ENCODE measurements at regions not wholly inside any gene's neighbourhood (a gene's known extent, or its start where the extent isn't known, plus 50 kb on each side); places are given as distances from the start of the nearest gene placed in this dataset.
"Not testable (repeated sequence)": the region's sequence is repeated elsewhere in the genome, so short reads cannot be mapped to it uniquely, and the experiment has no call there.

DNA sequence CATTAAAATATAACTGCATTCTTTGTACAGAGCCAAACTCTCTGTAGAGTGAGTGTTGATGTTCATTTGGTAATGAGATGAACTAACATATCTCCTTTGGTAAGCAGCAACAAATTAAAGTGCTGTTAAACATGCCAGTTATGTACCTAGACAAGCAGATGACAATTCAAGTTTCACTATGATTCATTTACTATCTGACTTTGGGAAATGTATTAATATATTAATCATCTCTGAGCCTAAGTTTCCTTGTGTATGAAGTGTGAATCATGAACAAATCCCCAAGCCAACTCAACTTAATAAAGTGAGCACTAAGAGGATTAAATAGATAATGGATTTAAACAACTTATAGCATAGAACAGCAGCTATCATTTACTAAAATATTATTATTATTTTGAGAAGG is 1044.2 kb downstream of the GLUD2 start:
- DNase-seq: no peak

DNA sequence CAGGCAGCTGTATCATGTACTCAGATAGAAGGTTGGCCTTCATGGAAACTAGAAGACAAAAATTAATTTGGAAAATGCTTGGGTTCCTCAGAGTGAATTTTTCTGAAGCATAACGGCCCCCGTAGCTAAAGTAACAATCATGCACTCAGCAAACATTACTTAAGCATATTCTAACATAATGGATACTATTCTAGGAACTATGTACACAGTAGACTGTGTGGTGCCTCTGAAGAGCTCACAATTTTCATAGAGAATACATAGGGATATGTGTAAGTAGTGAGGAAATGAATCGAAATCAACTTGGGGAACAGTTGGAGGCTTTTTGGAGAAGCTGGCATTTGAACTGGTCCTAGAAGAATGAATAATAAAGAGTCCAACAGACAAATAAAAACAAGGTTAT is 1045.0 kb downstream of the GLUD2 start:
- DNase-seq: no peak

DNA sequence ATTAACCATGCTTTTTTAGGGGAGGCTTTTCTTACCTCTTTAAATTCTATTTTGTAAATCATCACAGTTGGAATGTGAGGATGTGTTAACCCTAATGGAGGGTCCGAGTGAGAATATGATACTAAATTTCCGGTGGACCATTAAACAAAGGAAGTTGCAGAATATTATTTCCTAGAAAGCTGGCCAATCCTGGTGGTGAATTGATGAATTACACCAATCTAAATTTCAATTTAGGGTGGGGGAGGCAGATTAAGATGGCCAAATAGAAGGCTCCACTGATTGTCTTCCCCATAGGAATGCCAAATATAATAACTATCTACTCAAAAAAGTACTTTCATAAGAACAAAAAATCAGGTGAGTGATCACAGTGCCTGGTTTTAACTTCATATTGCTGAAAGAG is 1045.6 kb downstream of the GLUD2 start:
- DNase-seq: no peak

DNA sequence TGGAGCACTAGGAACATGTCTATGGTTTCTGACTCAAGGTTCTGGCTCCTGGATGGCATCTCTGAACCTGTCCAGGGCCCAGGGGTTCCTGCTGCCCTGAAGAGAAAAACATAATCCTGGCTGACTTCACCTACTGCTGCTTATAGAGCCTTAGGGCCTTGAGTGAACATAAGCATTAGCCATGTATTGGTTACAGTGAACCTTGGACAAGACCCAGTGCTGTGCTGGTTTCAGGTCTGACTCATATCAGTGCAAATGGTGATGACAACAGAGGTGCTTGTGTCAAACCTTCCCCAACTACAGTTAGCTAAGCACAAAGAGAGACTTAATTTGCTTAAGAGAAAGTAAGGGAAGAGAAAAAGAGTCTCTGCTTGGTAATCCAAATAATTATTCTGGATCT is 1047.2 kb downstream of the GLUD2 start:
- DNase-seq: no peak

DNA sequence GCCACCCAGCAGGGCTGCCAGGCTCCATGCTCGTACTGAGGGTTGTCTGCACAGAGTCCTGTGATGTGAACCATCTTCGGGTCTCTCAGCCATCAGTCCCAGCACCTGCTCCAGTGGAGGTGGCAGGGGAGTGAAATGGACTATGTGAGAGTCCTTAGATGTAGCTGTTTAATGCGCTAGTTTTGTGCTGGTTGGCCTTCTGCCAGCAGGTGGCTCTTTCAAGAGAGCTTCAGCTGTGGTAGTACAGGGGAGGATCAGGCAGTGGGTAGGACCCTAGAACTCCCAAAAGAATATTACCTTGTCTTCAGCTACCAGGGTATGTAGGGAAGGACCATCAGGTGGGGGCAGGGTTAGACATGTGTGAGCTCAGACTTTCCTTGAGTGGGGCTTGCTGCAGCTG is 1066.0 kb downstream of the GLUD2 start:
- no peak for DNase-seq

DNA sequence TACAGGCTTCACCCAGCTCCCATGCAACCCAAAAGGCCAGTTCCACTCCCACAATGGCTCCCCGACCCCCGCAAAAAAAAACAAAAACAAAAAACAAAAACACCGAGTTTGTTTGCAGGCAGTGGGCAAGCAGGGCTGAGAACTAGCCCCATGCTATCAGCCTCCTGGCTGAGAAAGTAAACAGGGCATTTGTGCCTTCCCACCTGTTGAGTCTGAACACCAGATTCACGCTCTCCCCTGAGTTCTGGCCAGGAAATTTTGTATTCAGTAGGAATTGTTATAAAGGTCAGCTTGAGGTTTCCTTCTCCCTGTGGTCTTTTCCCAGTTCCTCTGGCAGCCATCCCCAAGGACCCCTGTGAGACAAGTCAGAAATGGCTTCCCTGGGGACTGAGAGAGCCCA is 1066.5 kb downstream of the GLUD2 start:
- no peak for DNase-seq

DNA sequence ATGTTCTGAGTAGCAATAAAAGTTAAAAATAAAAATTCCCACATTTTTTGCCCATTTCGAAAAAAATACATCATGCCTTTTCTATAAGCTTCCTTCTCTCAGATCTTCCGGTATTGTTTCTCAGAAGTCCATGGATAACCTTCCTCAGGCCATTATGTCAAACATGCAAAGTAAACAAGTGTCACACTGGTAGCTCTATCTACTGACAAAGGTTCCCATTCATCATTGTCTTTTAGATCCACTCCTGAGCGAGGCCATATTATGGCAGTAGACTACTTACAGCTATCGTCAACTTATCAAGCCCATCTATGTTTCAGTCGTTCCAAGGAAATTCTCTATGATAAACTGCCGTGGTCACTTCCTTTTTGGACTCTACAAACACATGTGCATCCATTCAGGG is 1068.2 kb downstream of the GLUD2 start:
- no peak for DNase-seq

DNA sequence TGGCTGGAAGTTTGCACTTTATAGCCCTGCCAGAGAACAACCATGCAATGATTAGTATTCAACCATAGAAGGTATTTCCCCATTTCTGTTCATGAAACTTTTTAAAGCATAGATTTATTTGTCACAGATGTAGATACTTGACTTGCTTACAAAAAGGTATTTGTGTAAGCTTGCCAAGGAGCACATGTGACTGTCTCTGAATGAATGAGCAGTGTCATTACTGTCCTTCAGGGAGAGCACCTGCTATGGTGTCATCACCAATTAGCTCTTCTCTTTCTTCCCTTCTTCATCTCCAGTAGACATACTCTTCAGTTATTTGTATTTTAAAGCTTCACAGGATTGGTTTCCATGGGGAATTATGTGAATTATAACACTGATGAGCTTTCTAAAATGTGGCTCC is 1064.7 kb upstream of the GRIA3 start:
- no peak for DNase-seq

DNA sequence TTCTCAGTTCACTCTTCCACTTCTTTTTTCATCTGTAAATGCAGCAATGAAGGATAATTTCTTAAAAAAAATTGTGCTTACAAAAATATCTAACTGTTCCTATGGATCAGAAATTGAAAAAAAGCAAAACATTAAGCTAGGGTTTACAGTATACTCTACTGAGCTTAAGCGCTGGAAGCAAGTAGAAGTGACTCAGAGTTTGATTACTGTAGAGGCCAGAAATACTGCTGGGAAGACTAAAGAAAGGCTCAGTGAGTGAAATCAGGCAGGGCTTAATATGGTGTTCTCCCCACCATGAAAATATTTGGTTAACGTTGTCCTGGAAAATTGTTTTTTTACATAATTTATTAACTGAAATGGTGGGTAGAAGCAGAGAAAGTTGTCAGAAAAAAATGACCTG is 1061.8 kb upstream of the GRIA3 start:
- no peak for DNase-seq

DNA sequence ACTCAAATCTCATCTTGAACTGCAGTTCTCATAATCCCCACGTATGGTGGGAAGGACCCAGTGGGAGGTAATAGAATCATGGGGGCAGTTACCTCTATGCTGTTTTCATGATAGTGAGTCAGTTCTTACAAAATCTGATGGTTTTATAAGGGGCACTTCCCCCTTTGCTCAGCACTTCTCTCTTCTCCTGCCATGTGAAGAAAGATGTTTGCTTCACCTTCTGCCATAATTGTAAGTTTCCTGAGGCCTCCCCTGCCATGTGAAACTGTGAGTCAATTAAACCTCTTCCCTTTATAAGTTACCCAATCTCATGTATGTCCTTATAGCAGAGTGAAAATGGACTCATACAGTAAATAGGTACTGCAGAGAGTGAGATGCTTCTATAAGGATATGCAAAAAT is 1050.6 kb upstream of the GRIA3 start:
- DNase-seq: no peak

DNA sequence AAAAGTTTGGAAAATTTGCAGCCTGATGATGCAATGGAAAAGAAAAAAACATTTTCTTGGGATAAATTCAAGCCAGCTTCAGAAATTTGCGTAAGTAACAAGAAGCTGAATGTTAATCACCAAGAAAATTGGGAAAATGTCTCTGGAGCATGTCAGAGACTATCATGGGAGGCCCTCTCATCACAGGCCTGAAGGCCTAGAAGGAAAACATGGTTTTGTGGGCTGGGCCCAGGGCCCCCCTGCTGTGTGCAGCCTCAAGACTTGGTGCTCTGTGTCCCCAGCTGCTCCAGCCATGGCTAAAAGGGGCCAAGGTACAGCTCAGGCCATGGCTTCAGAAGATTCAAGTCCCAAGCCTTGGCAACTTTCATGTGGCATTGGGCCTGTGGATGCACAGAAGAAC is 1049.8 kb upstream of the GRIA3 start:
- DNase-seq: no peak

DNA sequence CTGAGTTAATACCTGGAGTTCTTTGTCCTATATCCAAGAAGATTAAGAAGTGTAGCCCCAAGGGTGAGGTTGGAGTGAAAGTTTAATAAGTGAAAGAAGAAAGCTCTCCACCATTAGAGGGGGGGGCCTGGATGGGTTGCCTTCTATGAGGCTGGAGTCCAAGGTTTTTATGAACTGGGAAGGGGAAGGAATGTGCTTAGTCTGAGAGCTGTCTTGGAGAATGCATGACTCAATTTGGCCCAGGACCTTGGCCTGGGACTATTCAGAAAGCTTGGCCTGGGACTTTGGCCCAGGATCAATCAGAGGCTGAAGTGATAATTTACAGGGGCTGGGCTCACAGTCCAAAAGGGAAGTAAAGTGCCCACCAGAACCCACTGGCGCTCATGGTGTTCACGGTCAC is 1049.0 kb upstream of the GRIA3 start:
- DNase-seq: no peak

DNA sequence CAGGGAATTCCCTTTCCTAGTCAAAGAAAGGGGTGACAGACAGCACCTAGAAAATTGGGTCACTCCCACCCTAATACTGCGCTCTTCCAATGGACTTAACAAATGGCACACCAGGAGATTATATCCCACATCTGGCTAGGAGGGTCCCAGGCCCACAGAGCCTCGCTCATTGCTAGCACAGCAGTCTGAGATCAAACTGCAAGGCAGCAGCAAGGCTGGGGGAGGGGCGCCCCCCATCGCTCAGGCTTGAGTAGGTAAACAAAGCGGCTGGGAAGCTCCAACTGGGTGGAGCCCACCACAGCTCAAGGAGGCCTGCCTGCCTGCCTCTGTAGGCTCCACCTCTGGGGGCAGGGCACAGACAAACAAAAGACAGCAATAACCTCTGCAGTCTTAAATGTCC is 1043.9 kb upstream of the GRIA3 start:
- DNase-seq: not testable (repeated sequence)

DNA sequence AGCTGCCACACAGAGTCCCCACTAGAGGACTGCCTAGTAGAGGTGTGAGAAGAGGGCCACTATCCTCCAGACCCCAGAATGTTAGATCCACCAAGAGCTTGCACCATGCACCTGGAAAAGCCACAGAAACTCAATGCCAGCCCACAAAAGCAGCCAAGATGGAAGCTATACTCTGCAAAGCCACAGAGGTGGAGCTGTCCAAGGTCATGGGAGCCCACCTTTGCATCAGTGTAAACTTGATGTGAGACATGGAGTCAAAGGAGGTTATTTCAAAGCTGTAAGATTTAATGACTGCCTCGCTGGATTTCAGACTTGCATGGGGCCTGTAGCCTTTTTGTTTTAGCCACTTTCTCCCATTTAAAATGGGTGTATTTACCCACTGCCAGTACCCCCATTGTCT is 1030.1 kb upstream of the GRIA3 start:
- DNase-seq: no peak

DNA sequence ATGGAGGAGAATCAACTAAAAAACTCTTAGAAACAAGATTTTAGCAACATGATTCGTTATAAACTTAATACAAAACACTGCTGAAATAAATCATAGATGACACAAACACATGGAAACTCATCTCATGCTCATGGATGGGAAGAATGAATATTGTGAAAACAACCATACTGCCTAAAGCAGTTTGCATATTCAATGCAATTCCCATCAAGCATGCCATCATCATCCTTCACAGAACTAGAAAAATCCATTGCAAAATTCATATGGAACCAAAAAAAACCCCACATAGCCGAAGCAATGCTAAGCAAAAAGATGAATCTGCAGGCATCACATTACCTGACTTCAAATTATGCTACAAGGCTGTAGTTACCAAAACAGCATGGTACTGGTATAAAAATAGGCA is 1015.8 kb upstream of the GRIA3 start:
- DNase-seq: no peak

DNA sequence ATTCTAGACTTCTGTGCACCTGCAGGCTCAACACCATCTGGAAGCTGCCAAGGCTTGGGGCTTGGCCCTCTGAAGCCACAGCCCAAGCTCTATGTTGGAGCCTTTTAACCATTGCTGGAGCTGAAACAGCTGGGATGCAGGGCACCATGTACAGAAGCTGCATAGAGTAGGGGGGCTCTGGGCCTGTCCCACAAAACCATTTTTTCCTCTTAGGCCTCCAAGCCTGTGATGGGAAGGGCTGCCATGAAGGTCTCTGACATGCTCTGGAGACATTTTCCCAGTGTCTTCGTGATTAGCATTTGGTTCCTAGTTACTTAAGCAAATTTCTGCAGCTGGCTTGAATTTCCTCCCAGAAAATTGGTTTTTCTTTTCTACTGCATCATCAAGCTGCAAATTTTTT is 999.3 kb upstream of the GRIA3 start:
- no peak for DNase-seq

DNA sequence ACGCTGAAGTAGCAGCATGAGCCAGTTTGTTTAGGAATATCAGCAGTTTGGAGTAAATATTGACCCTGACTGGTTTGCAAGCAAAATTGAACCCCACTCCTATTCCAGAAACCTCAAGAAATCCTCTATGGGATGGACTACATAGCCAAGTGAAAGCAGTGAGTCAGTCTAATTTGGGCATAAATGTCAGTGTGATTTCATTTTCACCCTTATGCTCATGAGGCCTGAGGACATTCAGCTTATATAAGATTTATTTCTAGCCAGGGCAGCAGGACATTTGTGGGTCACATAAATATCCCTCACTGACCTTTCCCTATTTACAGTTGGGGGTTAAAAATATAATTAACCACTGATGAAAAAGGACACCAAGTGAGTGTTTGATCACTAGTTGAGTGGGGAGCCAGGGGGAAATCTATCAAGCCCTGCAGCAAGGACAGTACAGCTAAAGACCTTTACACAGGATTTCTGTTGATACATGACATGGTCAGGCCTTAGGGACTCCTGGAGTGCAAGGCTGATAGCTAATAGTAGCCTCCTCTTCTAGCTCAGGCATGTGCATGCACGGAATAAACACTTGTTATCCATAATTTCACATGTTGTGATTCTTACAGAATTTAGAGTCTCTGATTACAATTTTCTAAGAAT is 996.9 kb upstream of the GRIA3 start:
- DNase-seq: no peak

DNA sequence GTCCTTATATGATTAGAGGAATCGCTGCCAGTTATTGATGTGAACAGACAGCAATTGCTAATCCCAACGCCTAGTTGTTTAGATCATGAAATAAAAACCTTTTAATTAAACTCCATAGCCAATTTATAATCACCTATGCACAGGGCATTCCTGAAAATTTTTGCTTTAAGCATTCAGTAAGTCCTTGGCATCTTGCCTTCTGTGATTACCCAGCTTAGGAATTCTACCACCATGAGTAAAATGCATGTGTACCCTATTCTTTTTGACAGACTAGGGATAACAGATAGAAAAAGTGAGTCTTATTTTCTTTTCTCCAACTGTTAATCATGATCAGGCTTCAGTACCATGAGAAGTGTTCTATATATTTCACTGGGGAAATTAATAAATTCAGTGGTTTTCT is 995.3 kb upstream of the GRIA3 start:
- DNase-seq: no peak

DNA sequence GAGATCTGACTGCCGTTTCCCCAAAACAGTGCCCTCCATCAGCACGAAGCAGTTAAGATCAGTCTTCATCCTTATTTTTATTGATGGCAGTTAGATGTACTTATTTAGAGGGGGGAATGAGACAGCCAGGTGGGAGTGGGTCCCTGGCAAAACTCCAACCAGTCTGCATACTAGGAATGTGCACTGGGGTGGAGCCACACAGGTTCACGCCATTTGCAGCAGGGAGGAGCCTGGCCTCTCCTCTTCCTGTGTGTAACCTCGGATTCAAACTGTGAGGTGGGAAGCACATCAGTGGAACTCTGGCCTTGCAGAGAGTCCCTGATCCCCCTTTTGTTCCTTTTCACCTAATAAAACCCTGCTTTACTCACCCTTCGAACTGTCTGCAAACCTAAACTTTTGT is 987.7 kb upstream of the GRIA3 start:
- no peak for DNase-seq

DNA sequence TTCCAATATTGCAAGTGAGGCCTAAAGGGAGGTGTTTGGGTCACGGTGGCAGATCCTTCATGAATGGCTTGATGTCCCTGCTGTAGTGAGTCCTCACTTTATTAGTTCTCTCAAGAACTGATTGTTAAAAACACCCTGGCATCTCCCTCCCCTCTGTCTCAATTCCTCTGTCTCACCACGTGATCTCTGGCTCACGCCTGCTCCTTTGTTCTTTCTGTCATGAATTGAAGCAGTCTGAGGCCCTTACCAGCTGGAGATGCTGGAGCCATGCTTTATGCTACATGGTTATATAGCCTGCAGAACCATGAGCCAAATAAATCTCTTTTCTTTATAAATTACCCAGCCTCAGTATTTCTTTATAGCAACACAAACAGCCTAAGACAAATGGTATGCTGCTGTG is 980.7 kb upstream of the GRIA3 start:
- DNase-seq: no peak

DNA sequence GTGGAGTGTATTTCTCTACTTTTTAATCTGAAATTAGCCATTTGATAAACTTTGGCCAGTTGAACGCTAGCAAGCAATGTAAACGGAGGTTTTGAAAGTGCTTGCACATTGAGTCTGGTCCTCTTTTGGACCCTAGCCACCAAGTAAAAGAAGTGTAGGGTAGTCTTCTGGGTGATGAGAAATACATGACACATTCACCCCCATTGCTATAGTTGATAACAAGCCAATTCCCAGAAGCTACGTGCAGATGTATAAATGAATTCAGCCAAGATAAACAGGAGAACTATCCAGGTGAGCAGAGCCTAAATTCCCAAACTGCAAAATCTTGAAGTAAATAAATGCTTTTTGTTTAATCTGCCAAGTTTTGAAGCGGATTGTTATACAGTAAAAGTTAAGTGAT is 965.4 kb upstream of the GRIA3 start:
- DNase-seq: no peak

DNA sequence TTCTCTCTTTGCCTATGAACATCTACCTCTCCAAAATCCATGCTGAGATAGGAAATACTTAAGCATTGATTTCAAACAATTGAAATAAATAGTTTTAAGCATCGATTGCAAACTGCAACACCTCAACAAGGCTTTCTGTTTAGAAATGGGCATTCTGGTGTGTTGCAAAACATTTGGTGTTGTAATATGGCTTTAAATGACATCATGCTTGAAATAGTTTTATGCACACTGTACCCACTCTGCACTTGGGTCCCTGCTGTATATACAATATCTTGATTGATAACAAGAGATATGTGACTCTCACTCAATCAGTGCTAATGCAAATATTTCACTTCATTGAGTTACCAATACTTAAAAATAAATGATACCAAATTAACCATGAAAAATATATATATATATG is 964.9 kb upstream of the GRIA3 start:
- DNase-seq: no peak

DNA sequence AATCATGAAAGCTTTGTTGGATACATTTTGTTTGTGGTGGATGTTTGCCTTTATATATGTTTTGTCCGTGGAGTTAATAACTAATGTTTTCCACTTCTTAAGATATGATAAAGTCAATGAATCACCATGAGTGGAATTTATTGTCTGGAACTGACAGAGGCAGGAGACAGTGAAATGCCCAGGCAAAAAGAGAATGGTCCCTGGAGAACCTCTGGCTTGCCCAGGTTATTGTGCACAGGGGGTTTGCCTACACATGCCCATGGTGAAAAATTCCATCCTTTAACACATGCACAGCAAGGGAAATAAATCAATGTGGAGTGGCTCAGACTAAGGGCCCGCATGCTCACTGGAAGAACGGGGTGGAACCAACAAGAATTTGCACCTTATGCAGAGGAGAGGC is 964.3 kb upstream of the GRIA3 start:
- DNase-seq: no peak

DNA sequence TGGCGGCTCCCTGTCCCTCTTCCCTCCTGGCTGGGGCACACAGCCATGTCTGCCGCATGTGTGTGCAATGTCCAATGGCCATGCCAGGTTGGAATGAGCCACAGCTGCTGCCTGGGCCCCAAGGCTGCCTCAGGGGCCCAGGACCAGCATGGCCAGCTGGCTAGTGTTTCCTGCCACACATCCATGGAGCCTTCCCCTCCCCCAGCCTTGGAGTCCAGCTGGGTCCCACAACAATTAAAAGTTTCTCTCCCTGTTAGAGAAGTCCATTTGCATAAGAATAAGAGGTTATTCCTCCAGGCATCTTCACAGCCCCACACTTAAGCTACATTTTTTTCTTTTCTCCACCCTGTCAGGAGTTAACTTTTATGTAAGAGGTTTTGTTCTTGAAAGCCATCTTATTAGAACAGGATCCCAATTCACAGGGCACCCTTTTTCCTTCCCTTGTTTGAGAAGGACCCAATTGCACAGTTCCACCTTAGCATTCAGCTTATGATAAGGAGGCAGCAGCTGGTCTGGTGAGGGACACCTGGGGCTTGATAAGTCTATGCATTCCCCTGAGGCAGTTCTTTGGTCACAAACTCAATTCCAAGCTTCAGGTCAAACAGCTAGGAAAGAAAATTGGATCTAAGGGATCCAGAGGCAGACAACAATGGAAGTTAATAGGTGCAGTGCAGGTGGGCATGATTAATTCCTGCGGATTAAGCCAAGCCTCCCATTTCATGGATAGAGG is 963.3 kb upstream of the GRIA3 start:
- no peak for DNase-seq

DNA sequence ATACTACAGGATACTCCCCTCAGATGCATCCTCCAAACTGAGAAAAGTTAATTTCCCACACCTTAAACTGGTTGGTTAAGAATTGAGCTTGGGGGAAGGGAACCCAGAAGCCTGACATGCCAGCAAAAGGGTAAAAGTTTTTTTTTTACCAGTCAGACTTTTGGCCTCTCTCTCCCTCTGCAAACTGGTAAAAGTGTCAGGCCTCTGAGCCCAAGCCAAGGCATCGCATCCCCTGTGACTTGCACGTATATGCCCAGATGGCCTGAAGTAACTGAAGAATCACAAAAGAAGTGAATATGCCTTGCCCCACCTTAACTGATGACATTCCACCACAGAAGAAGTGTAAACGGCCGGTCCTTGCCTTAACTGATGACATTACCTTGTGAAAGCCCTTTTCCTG is 962.3 kb upstream of the GRIA3 start:
- DNase-seq: not testable (repeated sequence)

Data from activated naive CD4-positive, alpha-beta T cell treated with anti-CD3 and anti-CD28 coated beads, Interleukin-2, amount 50 U/mL, for 16 hours (primary cell).